HG03066 (cell line): ENCODE measurements at regions not wholly inside any gene's neighbourhood (a gene's known extent, or its start where the extent isn't known, plus 50 kb on each side); places are given as distances from the start of the nearest gene placed in this dataset.

ENCODE experiments used
- ATAC-seq: cut with Tn5 transposase; IDR thresholded peaks from one replicate; pipeline ENCODE4 v1.9.1; 2021; ENCODE audit warnings: low read depth; ENCODE audit not compliant: unreplicated experiment

DNA sequence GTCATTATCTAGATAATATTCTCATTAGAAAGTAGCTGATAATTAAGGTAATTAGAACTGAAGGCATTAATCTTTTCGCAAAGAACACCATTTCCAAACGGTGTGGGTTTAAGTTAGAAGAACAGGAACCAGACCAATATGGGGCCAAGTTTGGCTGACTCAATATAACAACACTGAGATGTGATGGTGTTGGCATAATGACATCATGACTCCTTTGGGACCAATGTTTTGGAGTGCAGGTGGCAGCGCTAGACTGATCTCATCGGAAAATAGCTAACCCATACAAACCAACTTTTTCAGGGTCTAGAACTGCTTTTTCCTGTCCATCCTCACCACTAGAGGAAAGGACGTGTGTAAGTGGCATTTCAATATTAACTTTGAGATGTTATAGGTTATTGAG is 1171.7 kb upstream of the ZEB2 start:
- ATAC-seq, result no peak

DNA sequence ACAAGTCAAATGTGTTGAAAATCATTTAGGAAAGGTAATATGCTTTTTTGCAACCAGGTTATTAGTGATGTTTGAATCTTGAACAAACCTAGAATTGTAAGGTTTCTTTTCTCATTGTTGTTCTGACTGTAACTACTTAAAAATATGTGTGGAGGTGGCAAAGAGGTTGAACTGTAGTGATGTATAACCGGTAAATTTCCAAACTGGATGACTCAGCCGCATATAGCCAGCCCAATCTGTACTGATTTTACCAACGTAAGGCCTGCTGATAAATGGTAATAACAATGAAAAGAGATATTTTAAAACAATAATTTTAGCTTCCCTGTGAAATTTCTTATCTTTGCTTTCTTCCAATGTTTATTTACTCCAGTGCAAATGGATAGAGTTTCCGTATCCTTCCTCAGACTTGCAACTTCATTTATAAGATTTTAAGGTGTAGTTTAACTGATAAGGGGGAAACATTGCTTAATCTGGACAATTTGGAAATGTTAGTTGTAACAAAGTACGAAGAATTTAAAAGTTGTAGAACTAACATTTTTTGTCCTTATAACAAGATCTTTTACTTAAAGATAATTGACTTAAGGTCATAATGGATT is 1170.4 kb upstream of the ZEB2 start:
- no peak for ATAC-seq

DNA sequence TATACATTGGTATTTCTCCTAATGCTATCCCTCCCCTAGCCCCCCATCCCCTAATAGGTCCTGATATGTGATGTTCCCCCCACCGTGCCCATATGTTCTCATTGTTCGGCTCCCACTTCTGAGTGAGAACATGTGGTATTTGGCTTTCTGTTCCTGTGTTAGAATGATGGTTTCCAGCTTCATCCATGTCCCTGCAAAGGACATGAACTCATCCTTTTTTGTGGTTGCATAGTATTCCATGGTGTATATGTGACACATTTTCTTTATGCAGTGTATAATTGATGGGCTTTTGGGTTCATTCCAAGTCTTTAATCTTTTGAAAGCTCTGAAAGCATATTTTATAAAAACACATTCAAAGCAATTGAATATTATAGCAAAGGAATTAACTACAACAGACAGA is 1169.4 kb upstream of the ZEB2 start:
- no peak for ATAC-seq

DNA sequence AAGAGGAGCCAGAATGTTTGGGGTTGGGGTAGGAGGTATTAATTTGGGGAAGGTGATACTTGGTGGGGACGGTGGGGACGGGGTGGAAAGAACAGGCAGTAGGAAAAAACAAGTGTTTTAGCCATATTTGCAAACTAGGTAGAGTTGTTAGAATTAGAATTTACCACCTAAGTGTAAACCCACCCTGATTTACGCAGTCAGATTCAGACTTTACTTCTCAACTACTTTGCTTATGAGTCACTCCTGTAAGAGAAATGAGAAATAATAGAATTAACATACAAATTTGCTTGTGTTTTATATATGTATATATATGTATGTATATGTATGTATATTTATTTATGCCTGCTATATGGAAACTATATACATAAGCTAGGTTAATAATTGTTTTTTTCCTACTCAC is 1168.2 kb upstream of the ZEB2 start:
- no peak for ATAC-seq

DNA sequence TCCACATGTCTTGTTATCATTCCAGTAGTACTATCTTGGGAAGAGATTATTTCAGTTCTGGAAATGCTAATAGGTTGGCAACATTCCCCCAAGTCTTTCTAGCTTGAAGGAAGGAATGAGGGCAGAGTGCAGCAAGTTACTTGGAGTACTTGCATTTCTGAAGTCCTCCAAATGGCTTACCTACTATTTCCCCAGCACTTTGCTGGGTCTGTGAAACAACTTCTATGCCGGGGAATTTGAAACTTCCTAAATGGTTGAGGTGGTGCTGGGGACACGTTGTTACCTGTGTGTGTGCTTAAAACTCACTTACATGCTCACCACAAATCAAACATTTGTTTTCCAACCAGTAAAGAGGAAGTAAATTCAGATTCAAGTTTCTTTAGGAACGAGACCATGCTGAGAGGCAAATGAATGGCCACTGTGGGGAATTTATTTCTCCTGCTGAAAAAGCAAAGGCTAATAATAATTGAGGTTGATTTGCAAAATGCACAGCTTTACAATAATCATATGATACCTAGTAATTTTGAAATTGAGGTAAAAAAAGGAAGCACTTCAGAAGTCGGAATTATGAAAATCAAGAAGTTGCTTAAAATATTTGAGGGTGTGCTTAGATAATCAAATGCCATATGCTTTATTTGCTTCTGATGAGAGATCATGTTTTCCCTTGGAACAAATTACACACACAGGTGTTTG is 1167.7 kb upstream of the ZEB2 start:
- no peak for ATAC-seq

DNA sequence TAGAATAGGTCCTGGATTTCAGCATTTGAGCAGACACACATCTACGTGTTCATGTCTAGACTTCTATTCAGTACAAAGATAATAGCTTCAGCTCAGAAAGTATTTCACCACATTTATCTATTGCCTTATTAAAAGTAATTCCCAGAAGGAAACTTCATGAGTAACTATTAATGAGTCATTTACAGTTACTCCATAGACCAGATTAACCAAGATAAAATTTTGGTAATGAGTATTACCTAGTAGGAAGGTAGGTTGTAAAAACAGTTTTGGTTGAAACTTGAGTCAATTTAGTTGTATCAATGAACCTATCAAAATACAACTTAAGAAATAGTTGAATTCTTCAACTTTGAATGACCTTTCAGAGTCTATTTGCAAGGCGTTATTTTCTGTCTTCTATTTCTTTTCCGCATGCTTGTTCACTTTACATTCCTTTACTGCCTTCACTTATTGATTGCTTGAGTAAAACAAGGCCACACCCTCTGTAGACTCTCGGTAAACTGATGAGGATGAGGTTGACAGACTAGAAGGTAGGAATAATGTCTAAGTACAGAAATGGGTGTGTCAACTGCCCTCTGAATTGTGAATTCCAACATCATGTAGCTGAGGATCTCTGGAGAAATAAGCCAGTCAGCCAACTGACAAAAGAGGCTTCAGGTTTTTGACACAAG is 1165.6 kb upstream of the ZEB2 start:
- no peak for ATAC-seq

DNA sequence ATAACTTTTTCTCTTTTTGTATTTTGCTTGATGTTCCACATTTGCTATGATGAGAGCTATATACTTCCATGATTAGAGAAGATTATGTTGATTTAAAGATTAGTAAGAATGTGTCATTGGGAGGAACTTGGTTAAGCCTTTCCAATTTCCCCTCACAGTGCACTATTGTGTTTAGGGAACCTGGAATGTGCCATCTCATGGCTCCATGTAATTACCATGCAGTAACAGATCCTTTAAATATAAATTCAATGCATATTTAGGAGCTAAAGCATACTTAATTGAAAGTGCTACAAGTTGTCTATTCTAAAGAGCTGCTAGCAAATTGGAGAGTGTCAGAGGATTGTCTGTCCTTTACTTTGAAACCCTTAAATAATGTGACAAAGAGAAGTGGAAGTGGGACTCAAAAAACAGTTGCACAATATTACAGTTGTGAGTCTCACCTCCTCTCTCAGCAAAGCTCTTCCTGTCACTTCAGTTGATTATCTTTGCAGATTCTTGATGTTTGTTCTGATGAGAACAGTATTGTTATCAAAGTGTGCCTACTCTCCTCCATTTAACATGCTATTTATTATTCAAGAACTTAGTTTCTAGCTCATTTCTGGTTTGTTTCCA is 1162.7 kb upstream of the ZEB2 start:
- ATAC-seq, result no peak

DNA sequence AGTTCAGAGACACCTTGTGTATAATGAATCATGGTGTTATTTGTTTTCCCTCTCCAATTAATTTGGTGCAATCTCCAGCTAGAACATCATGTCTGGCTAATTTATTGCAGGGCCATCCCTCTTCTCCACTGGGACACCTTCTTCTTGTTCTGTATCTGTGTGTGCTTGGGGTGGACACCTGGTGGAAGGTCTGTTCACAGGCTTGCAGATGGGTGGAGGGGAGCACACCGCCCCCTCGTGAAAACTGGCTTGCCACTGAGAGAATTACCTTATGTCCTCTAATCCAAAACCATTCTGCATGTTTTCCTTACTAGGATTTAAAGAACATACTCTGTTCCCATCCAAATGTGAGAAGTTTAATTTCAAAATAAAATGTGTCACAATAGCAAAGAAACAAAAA is 1160.4 kb upstream of the ZEB2 start:
- no peak for ATAC-seq

DNA sequence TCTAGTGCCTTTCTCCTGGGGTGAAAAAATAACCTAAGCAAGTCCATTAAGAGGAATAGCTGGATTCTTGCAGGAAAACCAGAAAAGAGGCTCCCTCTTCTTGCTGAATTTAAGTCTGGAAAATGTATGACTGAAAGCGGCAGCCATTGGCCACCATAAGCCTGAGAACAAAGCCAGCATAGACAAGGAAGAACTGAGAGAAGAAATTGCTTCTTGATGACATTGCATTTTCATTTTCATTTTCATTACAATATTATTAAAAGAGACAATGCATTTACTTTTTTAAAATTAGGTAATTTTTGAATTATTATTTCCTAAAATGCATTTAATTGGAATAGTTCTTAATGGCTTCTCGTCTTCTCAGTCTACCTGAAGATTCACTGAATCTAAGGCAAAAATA is 1157.5 kb upstream of the ZEB2 start:
- no peak for ATAC-seq

DNA sequence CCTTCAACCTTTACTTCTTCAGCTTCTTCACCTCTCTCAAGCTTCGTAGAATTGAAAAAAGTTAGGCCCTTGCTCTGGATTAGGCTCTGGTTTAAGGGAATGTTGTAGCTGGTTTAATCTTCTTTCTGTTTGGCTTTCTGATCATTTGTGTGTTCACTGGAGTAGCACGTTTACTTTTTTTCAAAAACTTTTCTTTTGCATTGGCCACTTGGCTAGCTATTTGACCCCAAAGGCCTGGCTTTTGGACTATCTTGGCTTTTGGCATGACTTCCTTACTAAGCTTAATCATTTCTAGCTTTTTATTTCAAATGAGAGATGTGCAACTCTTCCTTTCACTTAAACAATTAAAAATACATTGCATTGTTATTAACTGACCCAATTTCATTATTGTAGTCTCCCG is 1154.8 kb upstream of the ZEB2 start:
- ATAC-seq, result no peak

DNA sequence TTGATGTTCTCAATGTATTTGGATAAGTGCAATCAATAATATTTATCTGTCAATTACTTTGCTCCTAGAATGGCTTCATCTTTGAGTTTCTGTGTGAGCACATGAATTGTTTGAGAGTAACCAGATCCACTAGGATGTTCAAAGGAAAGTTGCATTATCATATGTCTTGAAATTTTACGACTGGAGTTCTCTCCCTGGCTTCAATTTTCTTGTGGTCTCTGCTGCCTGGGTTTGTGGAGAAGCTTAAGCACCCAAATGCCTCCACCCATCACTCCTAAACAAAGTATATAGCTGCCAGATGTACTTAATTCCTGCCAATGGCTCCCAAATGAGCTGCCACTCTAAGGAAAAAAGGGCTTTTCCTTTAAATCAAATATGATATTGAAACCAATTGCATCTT is 1149.4 kb upstream of the ZEB2 start:
- ATAC-seq, result no peak

DNA sequence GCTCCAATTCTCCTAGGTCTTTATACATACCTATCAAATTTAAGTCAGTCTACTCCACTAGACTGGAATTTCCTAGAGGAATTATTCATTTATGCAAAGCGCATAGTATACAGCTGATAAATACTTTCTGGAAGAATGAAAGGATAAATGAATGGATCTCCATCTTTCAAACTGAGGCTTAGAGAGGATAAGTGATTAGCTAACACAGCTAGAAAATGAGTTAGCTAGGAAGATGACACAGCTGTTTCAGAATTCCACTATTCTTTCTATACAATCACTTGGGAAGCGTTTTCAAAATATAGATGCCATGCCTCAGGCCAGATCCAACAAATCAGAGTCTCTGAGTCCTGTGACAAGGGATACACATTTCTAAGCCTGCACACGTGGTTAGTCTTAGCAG is 1146.6 kb upstream of the ZEB2 start:
- no peak for ATAC-seq

DNA sequence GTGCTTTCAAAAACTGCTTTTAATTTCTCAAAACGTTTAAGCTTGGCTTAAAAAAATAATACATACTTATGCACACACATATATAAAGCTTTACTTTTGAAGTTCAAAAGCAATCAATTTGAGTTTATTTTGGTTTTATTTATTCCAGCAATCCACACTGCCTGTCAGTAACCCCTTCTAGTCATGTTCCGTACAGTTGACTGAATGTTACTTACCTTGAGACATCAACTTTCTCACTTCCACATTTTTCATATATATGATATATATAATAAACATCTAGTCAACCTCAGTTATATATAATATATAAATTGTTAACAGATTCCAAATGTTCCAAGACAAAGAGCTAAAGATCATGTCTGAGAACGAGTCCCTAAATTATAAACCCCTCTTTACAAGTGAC is 1137.3 kb upstream of the ZEB2 start:
- ATAC-seq, result no peak

DNA sequence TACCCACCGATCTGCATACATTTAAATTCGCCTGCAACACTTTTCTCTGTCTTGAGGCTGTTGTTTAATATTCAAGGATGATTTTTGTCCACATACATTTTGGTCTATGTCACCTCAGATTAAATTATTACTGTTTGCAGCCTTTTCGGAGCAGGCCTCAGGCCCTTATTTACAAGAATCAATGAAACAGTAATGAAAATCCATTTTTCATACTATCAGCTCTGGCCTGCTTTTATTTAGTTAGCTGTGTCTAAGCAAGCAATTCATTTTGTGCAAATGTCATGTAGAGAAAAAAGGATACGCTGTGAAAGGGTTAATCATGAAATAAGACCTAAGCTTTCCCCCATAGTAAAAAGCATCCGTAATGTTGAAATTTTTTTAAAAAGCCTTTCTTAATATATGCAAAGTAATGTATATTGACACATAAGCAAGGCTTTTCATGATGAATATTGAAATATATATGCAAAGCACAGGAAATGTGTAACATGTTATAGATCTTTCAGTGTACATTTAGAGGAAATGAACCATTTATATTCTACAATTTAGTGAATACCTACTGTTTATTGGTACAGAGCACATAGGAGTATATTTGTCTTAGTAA is 1135.3 kb upstream of the ZEB2 start:
- ATAC-seq, result no peak

DNA sequence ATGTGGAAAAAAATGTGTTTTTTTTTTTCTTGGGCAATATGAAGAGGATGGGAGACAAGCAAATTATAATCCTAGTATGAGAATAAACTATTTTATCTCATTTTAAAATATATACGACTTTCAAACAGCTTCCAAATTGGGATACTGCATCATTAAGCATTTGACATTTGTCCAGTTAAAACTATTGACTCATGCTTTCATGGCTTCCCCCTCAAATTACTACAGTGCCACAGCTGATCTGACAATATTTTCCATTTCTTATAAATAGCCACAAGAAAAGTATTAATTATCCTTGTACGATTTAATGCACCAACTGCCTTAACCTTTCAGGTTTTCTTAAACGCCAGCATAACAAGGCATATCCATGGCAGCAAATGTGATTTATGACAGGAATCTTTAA is 1134.8 kb upstream of the ZEB2 start:
- no peak for ATAC-seq

DNA sequence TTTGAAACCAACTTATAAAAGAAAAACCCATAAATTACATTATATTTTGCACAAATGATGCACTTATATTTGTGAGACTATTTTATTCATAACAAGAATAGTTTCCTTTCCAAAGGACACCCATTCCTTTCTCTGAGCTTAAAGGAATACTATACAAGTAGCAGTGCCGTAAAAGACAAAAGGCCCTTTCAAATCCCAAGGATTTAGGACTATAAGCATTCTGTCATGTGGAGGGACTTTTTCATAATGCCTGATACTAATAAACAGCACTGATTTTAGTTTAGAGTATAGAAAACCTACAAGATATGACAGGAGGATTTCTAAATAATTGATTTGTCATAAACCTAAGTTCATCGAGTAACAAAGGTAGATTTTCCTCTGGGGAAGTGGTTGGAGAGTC is 1134.2 kb upstream of the ZEB2 start:
- no peak for ATAC-seq

DNA sequence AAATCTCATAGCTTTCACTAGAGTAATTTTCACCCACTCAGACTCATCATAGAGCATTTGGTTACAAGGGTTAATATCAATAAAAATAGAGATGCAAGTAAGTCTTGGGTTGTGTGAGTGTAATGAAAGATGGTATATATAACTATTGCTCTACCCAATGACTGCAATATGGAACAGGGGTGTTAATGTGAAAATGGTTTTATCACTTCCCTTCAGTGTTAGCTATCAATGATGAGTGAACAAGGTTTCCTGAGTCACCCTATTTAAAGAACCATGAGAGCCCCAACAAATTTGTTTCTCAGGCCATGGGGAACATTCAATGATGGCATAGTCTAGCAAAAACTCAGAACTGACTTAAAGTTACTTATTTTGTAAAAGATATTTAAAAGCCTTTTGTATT is 1133.6 kb upstream of the ZEB2 start:
- no peak for ATAC-seq

DNA sequence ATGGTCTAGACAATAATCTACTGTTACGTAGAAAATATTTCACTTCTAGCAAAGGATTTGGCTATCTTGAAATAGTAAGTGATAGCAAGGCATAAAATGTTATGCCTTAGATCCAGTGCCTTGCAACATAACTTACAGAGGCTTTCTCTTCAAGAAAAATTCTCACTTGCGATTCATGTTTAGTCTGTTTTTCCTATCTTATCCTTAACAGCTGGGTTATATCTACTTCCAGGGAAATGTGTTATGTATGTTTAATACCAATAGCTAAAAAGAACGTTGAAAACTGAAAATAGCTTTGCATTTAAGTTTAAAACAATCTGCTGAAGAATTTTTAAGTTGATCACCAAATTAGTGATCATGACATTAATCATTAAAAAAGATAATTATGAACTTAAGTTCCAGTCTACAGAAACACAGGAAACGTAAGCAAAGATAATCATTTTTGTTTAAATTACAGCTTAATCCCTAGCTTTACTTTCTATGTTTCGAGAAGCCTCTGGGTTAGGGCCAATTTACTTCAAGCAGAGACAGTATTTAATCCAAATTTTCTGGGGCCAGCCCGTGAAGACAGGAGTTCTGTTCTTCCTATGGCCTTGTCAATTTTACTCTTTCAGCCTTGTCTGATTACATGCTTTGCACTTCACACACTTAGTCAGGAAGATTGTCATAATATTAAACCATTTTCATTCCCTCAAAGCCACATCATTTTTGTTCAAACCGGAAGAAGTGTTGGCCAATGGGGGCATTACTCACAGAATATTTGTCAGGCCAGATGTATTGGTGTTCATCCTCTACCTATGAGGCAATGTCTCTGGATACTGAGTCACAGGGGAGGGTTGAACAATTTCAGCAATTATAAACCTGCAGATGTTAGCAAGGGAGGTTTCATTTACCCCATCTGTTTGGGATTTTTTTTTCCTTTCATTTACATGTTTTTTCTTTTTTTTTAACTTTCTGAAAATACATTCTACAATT is 1132.9 kb upstream of the ZEB2 start:
- ATAC-seq, result no peak

DNA sequence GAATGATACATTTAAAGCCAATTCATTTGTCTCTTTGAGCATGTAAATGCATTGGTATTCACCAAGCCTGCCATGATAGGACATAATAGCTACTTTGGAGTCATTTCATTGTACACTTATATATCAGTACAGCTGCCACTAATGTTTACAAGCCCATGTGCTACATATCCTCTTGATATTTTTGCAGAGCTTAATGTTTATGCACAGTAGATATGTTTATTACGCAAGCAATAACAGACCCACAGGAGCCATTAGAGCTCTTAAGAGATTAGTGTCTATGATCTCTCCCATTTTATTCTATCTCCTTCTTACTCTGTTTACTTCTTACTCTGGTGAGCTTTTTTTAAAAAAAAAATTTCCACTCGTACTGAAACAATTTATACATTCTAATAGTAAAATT is 1132.1 kb upstream of the ZEB2 start:
- ATAC-seq, result no peak

DNA sequence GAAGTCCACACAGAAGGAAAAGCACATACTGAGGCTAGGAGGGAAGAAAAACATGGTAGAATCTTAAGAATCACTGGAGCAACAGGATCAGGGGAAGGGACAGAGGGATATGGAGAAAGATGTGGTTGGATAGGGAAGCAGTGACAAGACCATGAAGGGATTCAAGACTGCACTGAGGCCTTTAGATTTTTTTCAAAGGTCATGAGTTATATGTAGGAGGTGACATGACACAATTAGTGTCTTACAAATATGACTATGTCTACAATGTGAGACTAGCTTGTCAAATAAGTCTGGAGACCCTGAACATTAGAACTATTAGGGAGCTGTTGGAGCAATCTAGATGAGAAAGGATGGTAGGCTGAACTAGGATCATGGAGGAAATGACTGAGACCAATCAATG is 1130.3 kb upstream of the ZEB2 start:
- ATAC-seq, result no peak
